Hepatocyte (in vitro differentiated cells): ENCODE measurements at regions not wholly inside any gene's neighbourhood (a gene's known extent, or its start where the extent isn't known, plus 50 kb on each side); places are given as distances from the start of the nearest gene placed in this dataset.

ENCODE experiments used
- DNase-seq: peaks from one replicate; pipeline ENCODE4 v3.0.0-alpha.2; 2016; ENCODE audit warnings: low spot score
- H2AFZ ChIP-seq: fragments of 200-600 bp; sonication (generic); 2 replicates; pipeline ENCODE4 v1.6.0; 2016; ENCODE audit warnings: antibody characterized with exemption, mild to moderate bottlenecking
- H3K27ac ChIP-seq: fragments of 200-600 bp; sonication (generic); 2 replicates; pipeline ENCODE4 v1.5.1; 2016; ENCODE audit warnings: mild to moderate bottlenecking
- H3K27me3 ChIP-seq: fragments of 200-600 bp; sonication (generic); 2 replicates; pipeline ENCODE4 v1.6.1; 2016
- H3K36me3 ChIP-seq: fragments of 200-600 bp; sonication (generic); replicated peaks from 2 replicates; pipeline ENCODE4 v1.5.1; 2016; ENCODE audit warnings: low read depth; ENCODE audit not compliant: insufficient read depth
- H3K4me1 ChIP-seq: fragments of 200-600 bp; sonication (generic); 2 replicates; pipeline ENCODE4 v1.5.1; 2016; ENCODE audit warnings: mild to moderate bottlenecking, moderate library complexity; ENCODE audit not compliant: insufficient read depth
- H3K4me2 ChIP-seq: fragments of 200-600 bp; sonication (generic); 2 replicates; pipeline ENCODE4 v1.6.0; 2016
- H3K4me3 ChIP-seq: fragments of 200-600 bp; sonication (generic); 2 replicates; pipeline ENCODE4 v1.5.1; 2016; ENCODE audit warnings: mild to moderate bottlenecking
- H3K79me2 ChIP-seq: fragments of 200-600 bp; sonication (generic); 2 replicates; pipeline ENCODE4 v1.6.0; 2017; ENCODE audit warnings: mild to moderate bottlenecking
- H3K9me2 ChIP-seq: fragments of 200-600 bp; sonication (generic); replicated peaks from 2 replicates; pipeline ENCODE4 v1.6.0; 2017; ENCODE audit warnings: mild to moderate bottlenecking; ENCODE audit not compliant: insufficient read depth
- H3K9me3 ChIP-seq: fragments of 200-600 bp; sonication (generic); 2 replicates; pipeline ENCODE4 v1.5.1; 2016; ENCODE audit warnings: low read depth, mild to moderate bottlenecking
- H4K20me1 ChIP-seq: fragments of 200-600 bp; sonication (generic); 2 replicates; pipeline ENCODE4 v1.6.0; 2016; ENCODE audit warnings: mild to moderate bottlenecking; ENCODE audit not compliant: insufficient read depth, poor library complexity, severe bottlenecking
- CTCF ChIP-seq: fragments of 200-600 bp; sonication (generic); IDR thresholded peaks from 2 replicates; pipeline ENCODE4 v1.5.1; 2016; ENCODE audit warnings: antibody characterized with exemption, mild to moderate bottlenecking; ENCODE audit not compliant: poor library complexity
- EZH2 ChIP-seq: fragments of 200-600 bp; sonication (generic); IDR thresholded peaks from 2 replicates; pipeline ENCODE4 v1.6.1; 2016; ENCODE audit warnings: antibody characterized with exemption, mild to moderate bottlenecking, borderline replicate concordance
- EZH2phosphoT487 ChIP-seq: fragments of 200-600 bp; sonication (generic); IDR thresholded peaks from one replicate; pipeline ENCODE4 v1.6.1; 2018; ENCODE audit warnings: antibody characterized with exemption, mild to moderate bottlenecking, low read depth, moderate library complexity; ENCODE audit not compliant: unreplicated experiment, severe bottlenecking
- WGBS: methylation state at CpG from one replicate; pipeline ENCODE4 v1.1.6; 2016; ENCODE audit warnings: low lambda C conversion rate; ENCODE audit errors: missing lambda C conversion rate; 5-methylcytosine and 5-hydroxymethylcytosine counted together

- H3K4me1 ChIP-seq, result no peaks in the 10 kb centered on the region
- H3K79me2 ChIP-seq, result no peaks in the 10 kb centered on the region
- no peaks in the 10 kb centered on the region for H3K36me3 ChIP-seq
- TF ChIP-seq CTCF (no peak), EZH2 (no peak)
- no peaks in the 10 kb centered on the region for H3K9me2 ChIP-seq
- 84% methylated on average over 1 of the region's 1 CpG for WGBS
- no peaks in the 10 kb centered on the region for H3K27me3 ChIP-seq
- H3K4me2 ChIP-seq, result no peak overlapping the region
- no peaks in the 10 kb centered on the region for H3K9me3 ChIP-seq
- H3K4me3 ChIP-seq, result no peak overlapping the region
- no peaks in the 10 kb centered on the region for H4K20me1 ChIP-seq
- no peak for DNase-seq
- H3K27ac ChIP-seq, result no peak overlapping the region
- no peak overlapping the region for H2AFZ ChIP-seq
Measured at GRCh38 chr1:238312969-238313368, 422.2 kb upstream of the ZP4 start.

GRCh38 chr1:238306411-238306810, 415.7 kb upstream of the ZP4 start:
- no peak overlapping the region for H3K4me3 ChIP-seq
- H3K9me2 ChIP-seq, result no peaks in the 10 kb centered on the region
- no peak overlapping the region for H2AFZ ChIP-seq
- no peak overlapping the region for H3K4me2 ChIP-seq
- no peak overlapping the region for H3K27ac ChIP-seq
- TF ChIP-seq EZH2 (no peak), EZH2phosphoT487 (no peak), CTCF (no peak)
- DNase-seq, result no peak
- 88% methylated on average over 1 of the region's 1 CpG for WGBS
- H3K27me3 ChIP-seq, result no peaks in the 10 kb centered on the region
- no peaks in the 10 kb centered on the region for H3K4me1 ChIP-seq
- no peaks in the 10 kb centered on the region for H4K20me1 ChIP-seq
- H3K79me2 ChIP-seq, result no peaks in the 10 kb centered on the region
- no peaks in the 10 kb centered on the region for H3K9me3 ChIP-seq
- H3K36me3 ChIP-seq, result no peaks in the 10 kb centered on the region

- DNase-seq, result no peak
- Histone ChIP-seq H3K9me2 (no peaks in the 10 kb centered on the region), H3K4me2 (no peak overlapping the region), H3K4me3 (no peak overlapping the region), H3K4me1 (no peaks in the 10 kb centered on the region), H3K27me3 (no peaks in the 10 kb centered on the region), H2AFZ (no peak overlapping the region), H4K20me1 (no peaks in the 10 kb centered on the region), H3K27ac (no peak overlapping the region), H3K79me2 (no peaks in the 10 kb centered on the region), H3K9me3 (no peaks in the 10 kb centered on the region), H3K36me3 (peaks cover 3% of the 10 kb centered on the region)
- TF ChIP-seq CTCF (no peak), EZH2phosphoT487 (no peak), EZH2 (no peak)
Measured at GRCh38 chr1:238302646-238303045, 411.9 kb upstream of the ZP4 start.

- Histone ChIP-seq H3K79me2 (no peaks in the 10 kb centered on the region), H3K4me3 (no peak overlapping the region), H3K27ac (no peak overlapping the region), H3K36me3 (peaks cover 3% of the 10 kb centered on the region), H2AFZ (no peak overlapping the region), H3K9me3 (no peaks in the 10 kb centered on the region), H3K9me2 (no peaks in the 10 kb centered on the region), H3K4me2 (no peak overlapping the region), H3K27me3 (no peaks in the 10 kb centered on the region), H3K4me1 (no peaks in the 10 kb centered on the region), H4K20me1 (no peaks in the 10 kb centered on the region)
- DNase-seq, result no peak
- TF ChIP-seq EZH2 (no peak), EZH2phosphoT487 (no peak), CTCF (no peak)
- WGBS, result 81% methylated on average over 7 of the region's 7 CpGs
Measured at GRCh38 chr1:238296371-238296770, 405.6 kb upstream of the ZP4 start.
